NB4 (cell line): ENCODE measurements at regions not wholly inside any gene's neighbourhood (a gene's known extent, or its start where the extent isn't known, plus 50 kb on each side); places are given as distances from the start of the nearest gene placed in this dataset.

Source experiments
- DNase-seq: peaks from one replicate; pipeline ENCODE4 v3.0.0; 2010; ENCODE audit warnings: low read depth
- H3K4me3 ChIP-seq: one replicate; pipeline ENCODE4 v1.5.1; 2011; ENCODE audit warnings: mild to moderate bottlenecking, low read depth, low read length, moderate library complexity
- MYC ChIP-seq: IDR thresholded peaks from 2 replicates; pipeline ENCODE4 v1.6.1; 2011; ENCODE audit warnings: low read depth, low read length
- POLR2A ChIP-seq: IDR thresholded peaks from 2 replicates; pipeline ENCODE4 v1.6.1; 2011; ENCODE audit warnings: mild to moderate bottlenecking; ENCODE audit not compliant: insufficient read length; ENCODE audit errors: extremely low read depth
- TF ChIP-seq, protein P1 (sequence below): IDR thresholded peaks from one replicate; pipeline ENCODE4 v1.5.1; 2012; ENCODE audit warnings: low read depth, low read length
- TF ChIP-seq, protein P2 (sequence below): IDR thresholded peaks from 2 replicates; pipeline ENCODE4 v1.6.1; 2011; ENCODE audit warnings: low read depth, low read length

DNA sequence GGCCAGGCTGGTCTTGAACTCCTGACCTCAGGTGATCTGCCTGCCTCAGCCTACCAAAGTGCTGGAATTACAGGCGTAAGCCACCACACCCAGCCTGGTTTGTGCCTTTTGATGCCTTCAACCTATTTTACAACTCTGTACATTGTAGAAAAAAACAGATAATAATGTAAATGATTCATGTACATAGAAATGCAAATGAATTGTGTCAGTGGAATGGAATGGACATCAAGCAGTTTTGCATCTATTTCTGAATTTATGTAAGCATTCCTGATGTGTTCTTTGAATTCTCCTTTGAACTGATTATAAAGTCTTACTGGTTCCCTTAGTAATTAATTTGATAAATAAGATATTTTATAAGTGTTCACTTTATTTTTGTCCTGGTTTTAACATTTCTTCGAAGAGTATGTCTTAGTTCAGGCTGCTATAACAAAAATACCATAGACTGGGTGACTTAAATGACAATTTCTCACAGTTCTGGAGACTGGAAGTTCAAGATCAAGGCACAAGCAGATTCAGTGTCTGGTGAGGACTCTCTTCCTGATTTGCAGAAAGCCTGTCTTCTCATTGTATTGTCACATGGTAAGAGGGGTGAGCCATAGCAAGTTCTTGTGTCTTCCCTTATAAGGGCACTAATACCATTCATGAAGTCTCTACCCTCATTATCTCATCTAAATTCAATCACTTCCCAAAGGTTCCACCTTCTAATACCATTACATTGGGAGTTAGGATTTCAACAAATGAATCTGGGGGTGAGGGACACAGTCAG, 162.2 kb upstream of the S100G start:
- TF ChIP-seq, protein P1, sequence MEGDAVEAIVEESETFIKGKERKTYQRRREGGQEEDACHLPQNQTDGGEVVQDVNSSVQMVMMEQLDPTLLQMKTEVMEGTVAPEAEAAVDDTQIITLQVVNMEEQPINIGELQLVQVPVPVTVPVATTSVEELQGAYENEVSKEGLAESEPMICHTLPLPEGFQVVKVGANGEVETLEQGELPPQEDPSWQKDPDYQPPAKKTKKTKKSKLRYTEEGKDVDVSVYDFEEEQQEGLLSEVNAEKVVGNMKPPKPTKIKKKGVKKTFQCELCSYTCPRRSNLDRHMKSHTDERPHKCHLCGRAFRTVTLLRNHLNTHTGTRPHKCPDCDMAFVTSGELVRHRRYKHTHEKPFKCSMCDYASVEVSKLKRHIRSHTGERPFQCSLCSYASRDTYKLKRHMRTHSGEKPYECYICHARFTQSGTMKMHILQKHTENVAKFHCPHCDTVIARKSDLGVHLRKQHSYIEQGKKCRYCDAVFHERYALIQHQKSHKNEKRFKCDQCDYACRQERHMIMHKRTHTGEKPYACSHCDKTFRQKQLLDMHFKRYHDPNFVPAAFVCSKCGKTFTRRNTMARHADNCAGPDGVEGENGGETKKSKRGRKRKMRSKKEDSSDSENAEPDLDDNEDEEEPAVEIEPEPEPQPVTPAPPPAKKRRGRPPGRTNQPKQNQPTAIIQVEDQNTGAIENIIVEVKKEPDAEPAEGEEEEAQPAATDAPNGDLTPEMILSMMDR = no peak
- TF ChIP-seq MYC (no peak), POLR2A (no peak)
- TF ChIP-seq, protein P2, sequence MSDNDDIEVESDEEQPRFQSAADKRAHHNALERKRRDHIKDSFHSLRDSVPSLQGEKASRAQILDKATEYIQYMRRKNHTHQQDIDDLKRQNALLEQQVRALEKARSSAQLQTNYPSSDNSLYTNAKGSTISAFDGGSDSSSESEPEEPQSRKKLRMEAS = no peak
- no peak overlapping the region for H3K4me3 ChIP-seq
- no peak for DNase-seq

DNA sequence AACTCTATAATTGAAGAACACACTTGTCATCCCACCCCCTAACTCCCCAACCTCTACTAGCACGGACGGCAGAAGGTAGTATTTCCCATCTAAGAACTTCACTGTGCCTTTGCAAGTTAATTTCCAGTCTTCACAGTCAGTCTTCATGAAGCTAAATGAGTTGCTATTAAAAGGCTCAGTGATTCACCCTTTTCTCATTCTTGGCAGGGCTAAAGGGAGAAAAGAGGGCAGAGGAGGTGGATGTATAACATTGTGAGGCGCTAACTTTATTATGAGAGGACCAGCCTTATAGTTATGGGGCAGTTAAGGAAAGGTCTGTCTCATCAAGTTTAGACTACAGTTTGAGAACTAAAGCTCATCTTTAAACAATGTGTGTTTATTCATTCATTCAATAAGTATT, 161.0 kb upstream of the S100G start:
- no peak for DNase-seq
- no peak overlapping the region for H3K4me3 ChIP-seq
- TF ChIP-seq, protein P2 = no peak
- TF ChIP-seq MYC = no peak
- TF ChIP-seq, protein P1 = no peak
- TF ChIP-seq POLR2A = no peak

DNA sequence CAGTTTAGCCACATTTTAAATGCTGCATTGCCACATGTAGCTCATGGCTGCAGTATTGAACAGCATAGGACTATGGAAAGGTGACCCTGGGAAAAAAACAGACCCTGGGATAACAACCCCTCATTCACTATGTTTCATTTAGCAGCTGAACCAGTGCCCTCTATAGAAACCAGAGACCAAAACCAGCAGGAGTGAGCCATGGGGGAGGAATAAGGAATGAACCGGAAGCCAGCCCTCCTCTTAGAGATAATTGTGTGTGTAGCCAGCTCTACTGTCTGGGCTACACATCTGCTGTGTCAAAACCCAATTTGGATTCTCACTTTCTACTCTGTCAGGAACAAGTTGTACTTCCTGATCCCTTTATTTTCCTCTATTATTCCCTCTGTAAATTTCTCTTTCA, 158.5 kb upstream of the S100G start:
- TF ChIP-seq, protein P1 = no peak
- TF ChIP-seq MYC (no peak), POLR2A (no peak)
- TF ChIP-seq, protein P2 = no peak
- no peak overlapping the region for H3K4me3 ChIP-seq
- DNase-seq = no peak

DNA sequence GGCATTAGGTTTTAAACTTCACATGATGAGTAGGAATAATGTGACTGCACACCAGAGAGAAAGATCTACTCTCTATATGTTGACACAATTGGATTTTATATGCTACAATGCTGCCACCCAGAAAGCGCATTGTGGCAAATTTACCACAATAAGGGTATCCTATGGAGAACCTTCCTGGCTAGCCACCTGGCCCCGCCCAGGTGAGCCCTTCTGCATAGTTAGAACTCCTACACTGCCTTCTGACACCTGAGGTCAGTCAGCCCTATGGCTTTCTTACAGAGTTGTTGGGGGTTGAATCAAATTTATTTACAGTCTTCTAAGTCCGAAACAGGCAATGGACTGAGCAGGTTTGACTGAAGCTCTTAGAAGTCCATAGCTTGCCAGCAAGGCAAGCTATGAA, 153.8 kb upstream of the S100G start:
- TF ChIP-seq, protein P1 = no peak
- TF ChIP-seq MYC (no peak), POLR2A (no peak)
- TF ChIP-seq, protein P2 = no peak
- no peak for DNase-seq

DNA sequence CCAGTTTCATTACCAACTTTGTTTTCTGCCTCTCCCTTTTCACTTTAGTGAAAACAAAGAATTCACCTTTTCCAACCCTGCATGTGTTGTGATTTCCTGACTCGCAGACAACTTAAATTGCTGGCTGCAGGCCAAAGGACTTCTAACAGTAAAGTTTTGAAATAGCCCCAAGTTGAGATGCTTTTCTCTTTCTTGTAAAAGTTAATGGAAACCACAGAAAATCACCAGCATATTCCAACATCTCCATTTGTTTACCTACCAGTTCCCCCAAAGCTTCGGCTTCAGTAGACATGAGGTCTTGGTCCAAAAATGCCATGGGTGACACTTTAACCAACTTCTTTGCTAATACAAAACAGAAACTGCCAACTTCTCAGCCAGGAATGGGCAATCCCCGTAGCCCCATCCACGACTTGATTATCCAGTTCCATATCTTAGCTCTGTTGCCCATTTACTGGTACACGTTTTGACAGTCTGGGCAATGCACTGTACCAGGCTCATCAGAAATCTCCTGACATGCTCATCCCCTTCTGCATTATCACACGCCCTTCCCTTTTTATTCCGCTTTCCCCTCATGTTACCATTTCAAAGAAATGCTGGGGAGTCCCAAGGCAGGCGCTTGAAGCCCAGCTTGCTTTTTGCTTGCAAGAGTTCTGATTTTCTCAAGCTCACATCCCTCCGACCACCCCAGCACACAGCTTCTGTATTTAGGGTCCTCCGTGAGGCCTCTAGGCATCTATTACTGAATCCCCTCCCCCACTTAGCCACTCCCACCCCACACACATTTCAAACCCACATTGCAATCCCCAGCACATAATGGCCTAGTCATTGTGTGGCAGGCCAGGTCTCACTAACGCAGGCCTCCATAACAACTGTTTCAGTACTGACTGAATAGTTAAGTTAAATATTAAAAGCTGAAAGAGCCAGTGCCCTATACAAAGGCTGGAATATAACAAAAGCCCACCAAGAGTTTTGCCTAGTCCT, 137.9 kb upstream of the S100G start:
- H3K4me3 ChIP-seq = no peak overlapping the region
- no peak for TF ChIP-seq MYC
- TF ChIP-seq, protein P2 = no peak
- TF ChIP-seq, protein P1 = no peak
- no peak for TF ChIP-seq POLR2A
- DNase-seq = no peak

More for the DNA sequence above, 153.8 kb upstream of the S100G start:
- no peak overlapping the region for H3K4me3 ChIP-seq
